Neural cell (in vitro differentiated cells): ENCODE measurements at regions not wholly inside any gene's neighbourhood (a gene's known extent, or its start where the extent isn't known, plus 50 kb on each side); places are given as distances from the start of the nearest gene placed in this dataset.

Experiments used
- H2AFZ ChIP-seq: fragments of 200-600, 300-800 bp; sonication (generic), shearing (Covaris generic); 2 replicates; pipeline ENCODE4 v1.6.0; 2014; ENCODE audit warnings: low read depth, mild to moderate bottlenecking, antibody characterized with exemption, low read length, moderate library complexity
- H3F3A ChIP-seq: fragments of 200-600 bp; shearing (Covaris generic); 2 replicates; pipeline ENCODE4 v1.6.1; 2016; ENCODE audit warnings: mild to moderate bottlenecking, moderate library complexity, mixed read lengths, antibody characterized with exemption, low read length; ENCODE audit not compliant: insufficient read depth, poor library complexity, severe bottlenecking
- H3K27ac ChIP-seq: fragments of 200-600, 300-800 bp; sonication (generic), shearing (Covaris generic); 2 replicates; pipeline ENCODE4 v1.5.1; 2014; ENCODE audit warnings: mild to moderate bottlenecking, low read length, moderate library complexity
- H3K27me3 ChIP-seq: fragments of 300-800, 200-600 bp; sonication (generic), shearing (Covaris generic); 2 replicates; pipeline ENCODE4 v1.6.0; 2014; ENCODE audit warnings: mild to moderate bottlenecking, low read depth, low read length, moderate library complexity; ENCODE audit not compliant: insufficient read depth
- H3K36me3 ChIP-seq: fragments of 300-800, 200-600 bp; sonication (generic), shearing (Covaris generic); 2 replicates; pipeline ENCODE4 v1.5.1; 2014; ENCODE audit warnings: mild to moderate bottlenecking, antibody characterized with exemption, low read length, moderate library complexity; ENCODE audit not compliant: insufficient read depth
- H3K4me2 ChIP-seq: fragments of 300-800, 200-600 bp; sonication (generic), shearing (Covaris generic); 2 replicates; pipeline ENCODE4 v1.6.0; 2014; ENCODE audit warnings: mild to moderate bottlenecking, low read length
- H3K4me3 ChIP-seq: fragments of 300-800, 200-600 bp; sonication (generic), shearing (Covaris generic); 2 replicates; pipeline ENCODE4 v1.5.1; 2014; ENCODE audit warnings: mild to moderate bottlenecking, low read length, moderate library complexity
- H3K79me2 ChIP-seq: fragments of 200-600 bp; shearing (Covaris generic); replicated peaks from 2 replicates; pipeline ENCODE4 v1.6.0; 2014; ENCODE audit warnings: mild to moderate bottlenecking, low read length, moderate library complexity; ENCODE audit not compliant: insufficient read depth
- H3K9ac ChIP-seq: fragments of 300-800, 200-600 bp; sonication (generic), shearing (Covaris generic); 2 replicates; pipeline ENCODE4 v1.6.1; 2016; ENCODE audit warnings: mild to moderate bottlenecking, low read length, mixed read lengths
- H3K9me2 ChIP-seq: fragments of 200-600 bp; shearing (Covaris generic); 2 replicates; pipeline ENCODE4 v1.6.1; 2016; ENCODE audit warnings: mild to moderate bottlenecking, low read length, mixed read lengths; ENCODE audit not compliant: insufficient read depth
- H3K9me3 ChIP-seq: fragments of 200-600, 300-800 bp; sonication (generic), shearing (Covaris generic); 2 replicates; pipeline ENCODE4 v1.6.1; 2016; ENCODE audit warnings: mild to moderate bottlenecking, mixed run types, low read length, moderate library complexity, mixed read lengths
- H4K20me1 ChIP-seq: fragments of 200-600 bp; shearing (Covaris generic); 2 replicates; pipeline ENCODE4 v1.6.1; 2016; ENCODE audit warnings: mild to moderate bottlenecking, mixed run types; ENCODE audit not compliant: insufficient read depth
- EP300 ChIP-seq: fragments of 450-650 bp; conservative IDR thresholded peaks from 2 replicates; pipeline ENCODE4 v1.6.1; 2014; ENCODE audit warnings: antibody characterized with exemption, mild to moderate bottlenecking, moderate library complexity; ENCODE audit not compliant: poor library complexity, severe bottlenecking
- EZH2 ChIP-seq: fragments of 200-600, 300-800 bp; shearing (Covaris generic), sonication (generic); IDR thresholded peaks from 2 replicates; pipeline ENCODE4 v1.6.1; 2014; ENCODE audit warnings: antibody characterized with exemption, low read length, borderline replicate concordance, mild to moderate bottlenecking; ENCODE audit not compliant: insufficient read depth, poor library complexity, severe bottlenecking
- MXI1 ChIP-seq: fragments of 450-650 bp; conservative IDR thresholded peaks from 2 replicates; pipeline ENCODE4 v1.6.1; 2014; ENCODE audit warnings: antibody characterized with exemption, mild to moderate bottlenecking; ENCODE audit not compliant: poor library complexity, severe bottlenecking
- POLR2AphosphoS5 ChIP-seq: IDR thresholded peaks from 2 replicates; pipeline ENCODE4 v1.6.1; 2012
- RAD21 ChIP-seq: fragments of 450-650 bp; conservative IDR thresholded peaks from 2 replicates; pipeline ENCODE4 v1.6.1; 2014; ENCODE audit warnings: antibody characterized with exemption, mild to moderate bottlenecking, moderate library complexity
- SMC3 ChIP-seq: fragments of 450-650 bp; conservative IDR thresholded peaks from 2 replicates; pipeline ENCODE4 v1.6.1; 2014; ENCODE audit warnings: antibody characterized with exemption, mild to moderate bottlenecking, moderate library complexity; ENCODE audit not compliant: poor library complexity
- TAF1 ChIP-seq: IDR thresholded peaks from 2 replicates; pipeline ENCODE4 v1.6.1; 2012; ENCODE audit warnings: low read depth
- TF ChIP-seq, protein P1 (sequence below): fragments of 450-650 bp; IDR thresholded peaks from 2 replicates; pipeline ENCODE4 v1.5.1; 2014; ENCODE audit warnings: antibody characterized with exemption, mild to moderate bottlenecking, moderate library complexity; ENCODE audit not compliant: poor library complexity, severe bottlenecking
- TF ChIP-seq, protein P2 (sequence below): IDR thresholded peaks from 2 replicates; pipeline ENCODE4 v1.6.1; 2012; ENCODE audit warnings: borderline replicate concordance

DNA sequence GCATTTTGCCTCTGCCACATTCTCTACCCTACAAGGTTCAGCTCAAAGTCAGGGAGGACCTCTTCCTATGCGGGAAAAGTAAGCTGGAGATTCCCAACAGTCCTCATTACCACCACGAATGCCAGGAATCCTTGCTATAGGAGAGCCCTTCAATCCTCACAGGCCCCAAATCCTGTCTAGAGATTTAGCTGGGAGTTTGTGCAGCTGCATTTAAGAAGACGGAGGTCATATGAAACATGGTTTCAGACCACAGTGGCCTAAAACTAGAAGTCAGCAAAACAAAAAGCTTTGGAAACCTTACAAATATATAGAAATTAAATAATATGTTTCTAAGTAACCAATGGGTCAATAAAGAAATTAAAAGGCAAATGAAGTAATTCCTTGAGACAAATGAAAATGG, 415.3 kb upstream of the SETBP1 start:
- Histone ChIP-seq H3K9me3 (peaks cover 5% of the 10 kb centered on the region), H3K79me2 (no peaks in the 10 kb centered on the region), H3K27ac (no peak overlapping the region), H3K9me2 (no peaks in the 10 kb centered on the region), H3K4me2 (no peak overlapping the region), H3K9ac (no peak overlapping the region), H3K27me3 (no peaks in the 10 kb centered on the region), H3K4me3 (no peak overlapping the region), H2AFZ (no peak overlapping the region), H3F3A (no peaks in the 10 kb centered on the region), H4K20me1 (no peaks in the 10 kb centered on the region), H3K36me3 (no peaks in the 10 kb centered on the region)
- TF ChIP-seq EZH2 (no peak), SMC3 (no peak)

DNA sequence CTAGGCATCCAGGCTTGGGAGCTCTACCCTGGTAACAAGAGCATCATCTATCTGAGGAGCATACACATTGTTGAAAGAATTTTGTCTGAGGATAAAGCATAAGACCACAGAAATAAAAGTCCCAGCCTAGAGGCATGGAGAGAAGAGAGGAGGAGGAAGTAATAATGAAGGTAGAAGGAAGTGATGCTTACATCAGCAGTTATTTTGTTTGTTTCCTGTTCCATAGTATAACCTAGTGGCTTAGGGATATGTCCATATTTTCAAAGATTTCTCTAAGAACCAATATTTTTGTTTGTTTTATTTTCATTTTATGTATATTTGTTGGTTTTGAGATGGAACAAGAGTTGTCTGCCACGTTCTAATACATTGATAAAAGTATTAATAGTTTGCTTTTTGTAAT, 407.4 kb upstream of the SETBP1 start:
- Histone ChIP-seq H3K36me3 (no peaks in the 10 kb centered on the region), H3K9me2 (no peaks in the 10 kb centered on the region), H3K4me2 (no peak overlapping the region), H3K4me3 (no peak overlapping the region), H4K20me1 (no peaks in the 10 kb centered on the region), H3K27ac (no peak overlapping the region), H2AFZ (no peak overlapping the region), H3K9ac (no peak overlapping the region), H3K9me3 (no peaks in the 10 kb centered on the region), H3F3A (no peaks in the 10 kb centered on the region), H3K27me3 (no peaks in the 10 kb centered on the region), H3K79me2 (no peaks in the 10 kb centered on the region)
- TF ChIP-seq, protein P1, sequence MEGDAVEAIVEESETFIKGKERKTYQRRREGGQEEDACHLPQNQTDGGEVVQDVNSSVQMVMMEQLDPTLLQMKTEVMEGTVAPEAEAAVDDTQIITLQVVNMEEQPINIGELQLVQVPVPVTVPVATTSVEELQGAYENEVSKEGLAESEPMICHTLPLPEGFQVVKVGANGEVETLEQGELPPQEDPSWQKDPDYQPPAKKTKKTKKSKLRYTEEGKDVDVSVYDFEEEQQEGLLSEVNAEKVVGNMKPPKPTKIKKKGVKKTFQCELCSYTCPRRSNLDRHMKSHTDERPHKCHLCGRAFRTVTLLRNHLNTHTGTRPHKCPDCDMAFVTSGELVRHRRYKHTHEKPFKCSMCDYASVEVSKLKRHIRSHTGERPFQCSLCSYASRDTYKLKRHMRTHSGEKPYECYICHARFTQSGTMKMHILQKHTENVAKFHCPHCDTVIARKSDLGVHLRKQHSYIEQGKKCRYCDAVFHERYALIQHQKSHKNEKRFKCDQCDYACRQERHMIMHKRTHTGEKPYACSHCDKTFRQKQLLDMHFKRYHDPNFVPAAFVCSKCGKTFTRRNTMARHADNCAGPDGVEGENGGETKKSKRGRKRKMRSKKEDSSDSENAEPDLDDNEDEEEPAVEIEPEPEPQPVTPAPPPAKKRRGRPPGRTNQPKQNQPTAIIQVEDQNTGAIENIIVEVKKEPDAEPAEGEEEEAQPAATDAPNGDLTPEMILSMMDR: no peak
- TF ChIP-seq SMC3 (no peak), MXI1 (no peak), EP300 (no peak), RAD21 (no peak)
- TF ChIP-seq, protein P2, sequence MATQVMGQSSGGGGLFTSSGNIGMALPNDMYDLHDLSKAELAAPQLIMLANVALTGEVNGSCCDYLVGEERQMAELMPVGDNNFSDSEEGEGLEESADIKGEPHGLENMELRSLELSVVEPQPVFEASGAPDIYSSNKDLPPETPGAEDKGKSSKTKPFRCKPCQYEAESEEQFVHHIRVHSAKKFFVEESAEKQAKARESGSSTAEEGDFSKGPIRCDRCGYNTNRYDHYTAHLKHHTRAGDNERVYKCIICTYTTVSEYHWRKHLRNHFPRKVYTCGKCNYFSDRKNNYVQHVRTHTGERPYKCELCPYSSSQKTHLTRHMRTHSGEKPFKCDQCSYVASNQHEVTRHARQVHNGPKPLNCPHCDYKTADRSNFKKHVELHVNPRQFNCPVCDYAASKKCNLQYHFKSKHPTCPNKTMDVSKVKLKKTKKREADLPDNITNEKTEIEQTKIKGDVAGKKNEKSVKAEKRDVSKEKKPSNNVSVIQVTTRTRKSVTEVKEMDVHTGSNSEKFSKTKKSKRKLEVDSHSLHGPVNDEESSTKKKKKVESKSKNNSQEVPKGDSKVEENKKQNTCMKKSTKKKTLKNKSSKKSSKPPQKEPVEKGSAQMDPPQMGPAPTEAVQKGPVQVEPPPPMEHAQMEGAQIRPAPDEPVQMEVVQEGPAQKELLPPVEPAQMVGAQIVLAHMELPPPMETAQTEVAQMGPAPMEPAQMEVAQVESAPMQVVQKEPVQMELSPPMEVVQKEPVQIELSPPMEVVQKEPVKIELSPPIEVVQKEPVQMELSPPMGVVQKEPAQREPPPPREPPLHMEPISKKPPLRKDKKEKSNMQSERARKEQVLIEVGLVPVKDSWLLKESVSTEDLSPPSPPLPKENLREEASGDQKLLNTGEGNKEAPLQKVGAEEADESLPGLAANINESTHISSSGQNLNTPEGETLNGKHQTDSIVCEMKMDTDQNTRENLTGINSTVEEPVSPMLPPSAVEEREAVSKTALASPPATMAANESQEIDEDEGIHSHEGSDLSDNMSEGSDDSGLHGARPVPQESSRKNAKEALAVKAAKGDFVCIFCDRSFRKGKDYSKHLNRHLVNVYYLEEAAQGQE: no peak

DNA sequence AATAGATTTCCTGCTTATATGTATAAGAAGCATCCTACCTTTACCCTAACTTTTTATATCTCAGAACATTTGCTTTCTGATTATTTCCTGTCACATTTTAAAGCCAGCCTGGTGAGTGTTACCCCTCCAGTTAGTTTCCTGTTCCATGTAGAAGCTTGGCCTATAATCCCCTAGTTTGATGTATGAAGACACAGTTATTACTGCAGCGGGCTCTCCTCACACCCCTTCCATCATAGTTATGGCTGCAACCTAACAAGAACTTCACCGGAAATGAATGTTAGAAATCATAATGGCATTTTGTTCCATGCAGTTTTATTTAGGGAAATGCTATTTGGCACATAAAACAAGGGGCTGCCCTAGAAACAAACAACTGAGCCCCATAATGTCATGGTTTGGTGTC, 400.2 kb upstream of the SETBP1 start:
- H3K36me3 ChIP-seq: no peaks in the 10 kb centered on the region
- no peaks in the 10 kb centered on the region for H4K20me1 ChIP-seq
- no peak overlapping the region for H3K27ac ChIP-seq
- TF ChIP-seq SMC3 (no peak), POLR2AphosphoS5 (no peak), TAF1 (no peak), MXI1 (no peak), EP300 (no peak), RAD21 (no peak), EZH2 (no peak)
- TF ChIP-seq, protein P1: no peak
- TF ChIP-seq, protein P2: no peak
- H3K27me3 ChIP-seq: no peaks in the 10 kb centered on the region
- H3K79me2 ChIP-seq: no peaks in the 10 kb centered on the region
- H3K4me3 ChIP-seq: no peak overlapping the region
- H3F3A ChIP-seq: no peaks in the 10 kb centered on the region
- no peaks in the 10 kb centered on the region for H3K9me2 ChIP-seq
- H3K9ac ChIP-seq: no peak overlapping the region
- no peak overlapping the region for H3K4me2 ChIP-seq
- H2AFZ ChIP-seq: no peak overlapping the region
- H3K9me3 ChIP-seq: no peaks in the 10 kb centered on the region
